Right lobe of liver (tissue), 4 donors: ENCODE measurements at regions not wholly inside any gene's neighbourhood (a gene's known extent, or its start where the extent isn't known, plus 50 kb on each side); places are given as distances from the start of the nearest gene placed in this dataset.

ENCODE experiments used
- POLR2A ChIP-seq: fragments of 450-650 bp; IDR thresholded peaks from one replicate; pipeline ENCODE4 v1.6.1; 2017; ENCODE audit warnings: antibody characterized with exemption, mild to moderate bottlenecking
- TF ChIP-seq, protein P1 (sequence below), 4 donors: fragments of 200-600 bp in 3 of 4; fragments of 450-650 bp in 1 of 4; IDR thresholded peaks; one replicate each; pipeline versions ENCODE4 v1.5.1 to v1.8.0; 2016 to 2022; ENCODE audit warnings: antibody characterized with exemption in 4 of 4, mild to moderate bottlenecking in 2 of 4
- donor health status: DM: no; HTN: no; CAD: no.
- donor health status: DM: no; HTN: no; CAD: no.
- donor health status: DM: no; HTN: yes; CAD: no.

DNA sequence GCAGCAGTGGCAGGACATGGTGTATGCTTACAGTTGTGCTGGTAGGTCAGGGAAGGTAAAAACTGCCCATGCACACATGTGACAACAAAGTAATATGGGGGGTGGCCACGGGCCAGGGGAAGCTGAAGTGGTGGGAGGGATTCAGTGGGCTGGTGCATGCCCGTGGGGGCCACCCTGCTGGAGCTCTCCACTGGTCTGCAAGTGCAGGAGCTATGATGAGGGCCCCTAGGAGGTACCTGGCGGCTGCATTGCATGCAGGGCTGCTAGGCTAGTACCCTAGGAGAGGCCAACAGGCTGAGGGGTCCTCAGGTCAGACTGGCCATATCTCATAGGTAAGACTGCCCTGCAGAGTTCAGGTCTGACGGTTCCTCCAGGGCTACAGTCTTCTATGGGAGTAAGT, 265.9 kb downstream of the NUP35 start:
- TF ChIP-seq, protein P1, sequence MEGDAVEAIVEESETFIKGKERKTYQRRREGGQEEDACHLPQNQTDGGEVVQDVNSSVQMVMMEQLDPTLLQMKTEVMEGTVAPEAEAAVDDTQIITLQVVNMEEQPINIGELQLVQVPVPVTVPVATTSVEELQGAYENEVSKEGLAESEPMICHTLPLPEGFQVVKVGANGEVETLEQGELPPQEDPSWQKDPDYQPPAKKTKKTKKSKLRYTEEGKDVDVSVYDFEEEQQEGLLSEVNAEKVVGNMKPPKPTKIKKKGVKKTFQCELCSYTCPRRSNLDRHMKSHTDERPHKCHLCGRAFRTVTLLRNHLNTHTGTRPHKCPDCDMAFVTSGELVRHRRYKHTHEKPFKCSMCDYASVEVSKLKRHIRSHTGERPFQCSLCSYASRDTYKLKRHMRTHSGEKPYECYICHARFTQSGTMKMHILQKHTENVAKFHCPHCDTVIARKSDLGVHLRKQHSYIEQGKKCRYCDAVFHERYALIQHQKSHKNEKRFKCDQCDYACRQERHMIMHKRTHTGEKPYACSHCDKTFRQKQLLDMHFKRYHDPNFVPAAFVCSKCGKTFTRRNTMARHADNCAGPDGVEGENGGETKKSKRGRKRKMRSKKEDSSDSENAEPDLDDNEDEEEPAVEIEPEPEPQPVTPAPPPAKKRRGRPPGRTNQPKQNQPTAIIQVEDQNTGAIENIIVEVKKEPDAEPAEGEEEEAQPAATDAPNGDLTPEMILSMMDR (IDR thresholded peaks at IDR 0.05): no peak
- TF ChIP-seq POLR2A: no peak
